HG02571 (cell line): ENCODE measurements at regions not wholly inside any gene's neighbourhood (a gene's known extent, or its start where the extent isn't known, plus 50 kb on each side); places are given as distances from the start of the nearest gene placed in this dataset.
"Not testable (repeated sequence)": the region's sequence is repeated elsewhere in the genome, so short reads cannot be mapped to it uniquely, and the experiment has no call there.

Experiments used
- ATAC-seq: cut with Tn5 transposase; IDR thresholded peaks from one replicate; pipeline ENCODE4 v1.9.1; 2021; ENCODE audit warnings: mild to moderate bottlenecking, moderate library complexity; ENCODE audit not compliant: unreplicated experiment

- not testable (repeated sequence) for ATAC-seq
Measured at GRCh38 chr10:117838500-117839498, 207.9 kb downstream of the RAB11FIP2 start.

- not testable (repeated sequence) for ATAC-seq
Measured at GRCh38 chr10:117856426-117856825, 190.3 kb downstream of the RAB11FIP2 start.

- no peak for ATAC-seq
Measured at GRCh38 chr10:117860135-117860534, 186.6 kb downstream of the RAB11FIP2 start.

GRCh38 chr10:117860823-117861222 lies 185.9 kb downstream of the RAB11FIP2 start:
- ATAC-seq = no peak

- ATAC-seq = no peak
Measured at GRCh38 chr10:117861329-117861728, 185.4 kb downstream of the RAB11FIP2 start.

GRCh38 chr10:117863771-117864170 lies 183.0 kb downstream of the RAB11FIP2 start:
- ATAC-seq = no peak

- ATAC-seq = no peak
Measured at GRCh38 chr10:117865945-117866344, 180.8 kb downstream of the RAB11FIP2 start.

GRCh38 chr10:117868151-117868550 lies 178.6 kb downstream of the RAB11FIP2 start:
- ATAC-seq = no peak

- ATAC-seq = no peak
Measured at GRCh38 chr10:117875793-117876192, 170.9 kb downstream of the RAB11FIP2 start.

GRCh38 chr10:117876210-117876609 lies 170.5 kb downstream of the RAB11FIP2 start:
- ATAC-seq = no peak

- no peak for ATAC-seq
Measured at GRCh38 chr10:117878626-117879025, 168.1 kb downstream of the RAB11FIP2 start.

GRCh38 chr10:117884093-117884492 lies 162.6 kb downstream of the RAB11FIP2 start:
- no peak for ATAC-seq

GRCh38 chr10:117884592-117884991 lies 162.1 kb downstream of the RAB11FIP2 start:
- ATAC-seq = no peak

- no peak for ATAC-seq
Measured at GRCh38 chr10:117885206-117885829, 161.4 kb downstream of the RAB11FIP2 start.

GRCh38 chr10:117886766-117887165 lies 160.0 kb downstream of the RAB11FIP2 start:
- no peak for ATAC-seq

GRCh38 chr10:117889664-117890063 lies 157.1 kb downstream of the RAB11FIP2 start:
- ATAC-seq = no peak

- ATAC-seq = no peak
Measured at GRCh38 chr10:117892681-117893220, 154.0 kb downstream of the RAB11FIP2 start.

- ATAC-seq = no peak
Measured at GRCh38 chr10:117894339-117894738, 152.4 kb downstream of the RAB11FIP2 start.

GRCh38 chr10:117896517-117896916 lies 150.2 kb downstream of the RAB11FIP2 start:
- ATAC-seq = no peak

GRCh38 chr10:117899181-117899683 lies 147.5 kb downstream of the RAB11FIP2 start:
- no peak for ATAC-seq

GRCh38 chr10:117900280-117900679 lies 146.5 kb downstream of the RAB11FIP2 start:
- ATAC-seq = no peak
